ENCODE measurements at regions not wholly inside any gene's neighbourhood (a gene's known extent, or its start where the extent isn't known, plus 50 kb on each side); places are given as distances from the start of the nearest gene placed in this dataset.

- no peak for DNase-seq (ENCODE audit: low read depth in 4 of 4, low spot score in 2 of 4)
These were observed 2025.5 kb upstream of the NUDT12 start for GRCh38 chr5:105587963-105588662.

GRCh38 chr5:105581988-105582690 is 2019.5 kb upstream of the NUDT12 start:
- no peak for DNase-seq (ENCODE audit: low read depth in 4 of 4, low spot score in 2 of 4)

- no peak for DNase-seq (ENCODE audit: low read depth in 4 of 4, low spot score in 2 of 4)
These were observed 2011.0 kb upstream of the NUDT12 start for GRCh38 chr5:105573575-105573974.

- DNase-seq (ENCODE audit: low read depth in 4 of 4, low spot score in 2 of 4) = no peak
These were observed 2002.9 kb upstream of the NUDT12 start for GRCh38 chr5:105565531-105565930.

- no peak for DNase-seq (ENCODE audit: low read depth in 4 of 4, low spot score in 2 of 4)
These were observed 2001.3 kb upstream of the NUDT12 start for GRCh38 chr5:105563842-105564241.

GRCh38 chr5:105554568-105555169 is 1992.1 kb upstream of the NUDT12 start:
- no peak for DNase-seq (ENCODE audit: low read depth in 4 of 4, low spot score in 2 of 4)

GRCh38 chr5:105544300-105544699 is 1981.7 kb upstream of the NUDT12 start:
- no peak for DNase-seq (ENCODE audit: low read depth in 4 of 4, low spot score in 2 of 4)

GRCh38 chr5:105536675-105537074 is 1974.1 kb upstream of the NUDT12 start:
- no peak for DNase-seq (ENCODE audit: low read depth in 4 of 4, low spot score in 2 of 4)

- no peak for DNase-seq (ENCODE audit: low read depth in 4 of 4, low spot score in 2 of 4)
These were observed 1968.2 kb upstream of the NUDT12 start for GRCh38 chr5:105530716-105531261.

- no peak for DNase-seq (ENCODE audit: low read depth in 4 of 4, low spot score in 2 of 4)
These were observed 1967.3 kb upstream of the NUDT12 start for GRCh38 chr5:105529851-105530250.

- DNase-seq (ENCODE audit: low read depth in 4 of 4, low spot score in 2 of 4) = no peak
These were observed 1945.9 kb upstream of the NUDT12 start for GRCh38 chr5:105508519-105508918.

- no peak for DNase-seq (ENCODE audit: low read depth in 4 of 4, low spot score in 2 of 4)
These were observed 1944.2 kb upstream of the NUDT12 start for GRCh38 chr5:105506692-105507277.

- DNase-seq (ENCODE audit: low read depth in 4 of 4, low spot score in 2 of 4) = no peak
These were observed 1941.4 kb upstream of the NUDT12 start for GRCh38 chr5:105503950-105504349.

- DNase-seq (ENCODE audit: low read depth in 4 of 4, low spot score in 2 of 4) = no peak
These were observed 1938.7 kb upstream of the NUDT12 start for GRCh38 chr5:105501315-105501714.

- DNase-seq (ENCODE audit: low read depth in 4 of 4, low spot score in 2 of 4) = no peak
These were observed 1912.8 kb upstream of the NUDT12 start for GRCh38 chr5:105475401-105475800.

- no peak for DNase-seq (ENCODE audit: low read depth in 4 of 4, low spot score in 2 of 4)
These were observed 1899.8 kb upstream of the NUDT12 start for GRCh38 chr5:105462377-105462776.

GRCh38 chr5:105460721-105461120 is 1898.1 kb upstream of the NUDT12 start:
- no peak for DNase-seq (ENCODE audit: low read depth in 4 of 4, low spot score in 2 of 4)

GRCh38 chr5:105453216-105453807 is 1890.7 kb upstream of the NUDT12 start:
- no peak for DNase-seq (ENCODE audit: low read depth in 4 of 4, low spot score in 2 of 4)

GRCh38 chr5:105448271-105448670 is 1885.7 kb upstream of the NUDT12 start:
- no peak for DNase-seq (ENCODE audit: low read depth in 4 of 4, low spot score in 2 of 4)

- DNase-seq (ENCODE audit: low read depth in 4 of 4, low spot score in 2 of 4) = no peak
These were observed 1867.9 kb upstream of the NUDT12 start for GRCh38 chr5:105430516-105430915.

Measured in left renal cortex interstitium (tissue), 4 donors.